Aorta (tissue), 5 donors: ENCODE measurements at regions not wholly inside any gene's neighbourhood (a gene's known extent, or its start where the extent isn't known, plus 50 kb on each side); places are given as distances from the start of the nearest gene placed in this dataset.

Experiments used
- ATAC-seq: fragments of 200-7000 bp; cut with Tn5 transposase; one replicate; pipeline ENCODE4 v1.9.1; 2022; ENCODE audit warnings: moderate library complexity; ENCODE audit not compliant: low FRiP score
- DNase-seq, 2 donors: peaks; one replicate each; pipeline ENCODE4 v3.0.0-alpha.2; 2020
- H3K27ac ChIP-seq, 2 donors: one replicate each; pipeline ENCODE4 v1.5.1; 2013; ENCODE audit warnings: low read length in 2 of 2, mild to moderate bottlenecking in 2 of 2, moderate library complexity in 2 of 2, control low read depth in 1 of 2, inconsistent platforms in 1 of 2, low read depth in 1 of 2
- H3K27me3 ChIP-seq, 2 donors: one replicate each; pipeline ENCODE4 v1.6.1; 2013; ENCODE audit warnings: control low read depth in 1 of 2, low read length in 1 of 2, mild to moderate bottlenecking in 1 of 2, moderate library complexity in 1 of 2; ENCODE audit not compliant: insufficient read depth in 2 of 2, control insufficient read depth in 1 of 2
- H3K36me3 ChIP-seq, 2 donors: one replicate each; pipeline ENCODE4 v1.6.1; 2013; ENCODE audit warnings: control low read depth in 1 of 2, low read length in 1 of 2, mild to moderate bottlenecking in 1 of 2; ENCODE audit not compliant: insufficient read depth in 2 of 2, control insufficient read depth in 1 of 2
- H3K4me1 ChIP-seq, 2 donors: one replicate each; pipeline ENCODE4 v1.6.1; 2013; ENCODE audit warnings: low read length in 2 of 2, control low read depth in 1 of 2, mild to moderate bottlenecking in 1 of 2, moderate library complexity in 1 of 2; ENCODE audit not compliant: insufficient read depth in 2 of 2, control insufficient read depth in 1 of 2
- H3K4me3 ChIP-seq, 2 donors: one replicate each; pipeline ENCODE4 v1.5.1; 2013; ENCODE audit warnings: low read length in 2 of 2, control low read depth in 1 of 2, mild to moderate bottlenecking in 1 of 2
- H3K9me3 ChIP-seq: one replicate; pipeline ENCODE4 v1.6.1; 2013; ENCODE audit warnings: mild to moderate bottlenecking, low read length; ENCODE audit not compliant: control insufficient read depth
- WGBS, 2 donors: extraction: QIAGEN DNeasy Blood & Tissue Kit; methylation state at CpG; one replicate each; pipeline ENCODE4 v1.1.7; 2013; 5-methylcytosine and 5-hydroxymethylcytosine counted together
- intact Hi-C, 2 donors: fragments of 100-400 bp; cut with DNase I; formaldehyde crosslinking; loops; one replicate each; pipeline versions ENCODE4 v1.14.2 to v1.15.0; 2022
- donor health status: healthy with polysubstance abuse.
- donor health status: Bipolar disorder and iron deficiency.
- donor health status: DM: no; HTN: no; CAD: no.
- donor health status: DM: no; HTN: no; CAD: no.
- donor health status: DM: yes; HTN: yes; CAD: no.

DNA sequence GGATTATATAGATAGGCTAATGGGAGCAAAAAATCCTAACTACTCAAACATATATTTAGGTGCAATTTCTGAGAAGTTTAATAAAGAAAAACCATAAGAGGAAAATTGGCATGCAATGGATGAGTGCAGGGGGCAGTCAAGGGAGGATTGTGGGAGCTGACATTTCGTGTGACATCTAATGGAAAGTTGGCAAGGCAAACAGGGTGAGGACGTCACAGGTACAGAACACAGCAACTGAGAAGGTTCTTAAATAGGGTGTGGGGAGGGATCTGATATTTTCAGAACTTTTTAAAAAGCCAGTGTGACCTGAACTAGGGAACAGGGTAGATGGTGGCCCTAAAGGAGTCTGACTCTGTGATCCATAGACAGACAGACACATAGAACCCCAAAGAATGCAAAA lies 194.9 kb upstream of the GLI3 start:
- intact Hi-C loops, result no loop called here
- 84 to 87% methylated on average over 2 of the region's 2 CpGs for WGBS, 2 donors
- DNase-seq, result no peak
- Histone ChIP-seq H3K9me3 (no peaks in the 10 kb centered on the region), H3K27me3 (no peaks in the 10 kb centered on the region), H3K4me3 (no peak overlapping the region), H3K36me3 (no peaks in the 10 kb centered on the region), H3K4me1 (no peaks in the 10 kb centered on the region), H3K27ac (no peak overlapping the region)
- ATAC-seq, result no peak

DNA sequence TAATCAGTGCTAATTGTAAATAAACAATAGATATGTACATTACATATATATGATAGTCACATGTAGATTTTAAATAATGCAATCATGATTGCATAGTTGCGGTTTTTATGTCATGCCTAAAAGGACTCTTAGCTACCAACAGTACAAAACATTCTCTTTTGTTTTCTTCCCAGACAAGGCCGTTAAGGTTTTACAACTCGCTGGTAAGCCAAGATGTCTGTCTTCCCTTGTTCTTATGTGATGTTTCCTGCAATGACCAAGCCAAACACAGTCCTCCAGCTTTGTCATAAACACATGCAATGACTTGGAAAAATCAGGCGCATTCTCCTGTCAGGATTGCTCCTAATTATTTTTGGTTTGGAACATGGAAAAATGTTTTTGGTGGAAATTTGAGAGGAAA lies 192.3 kb upstream of the GLI3 start:
- Histone ChIP-seq H3K4me3 (no peak overlapping the region), H3K9me3 (no peaks in the 10 kb centered on the region), H3K36me3 (no peaks in the 10 kb centered on the region), H3K27ac (no peak overlapping the region), H3K27me3 (no peaks in the 10 kb centered on the region), H3K4me1 (no peaks in the 10 kb centered on the region)
- DNase-seq (no peak), ATAC-seq (no peak)
- intact Hi-C loops, result no loop called here
- WGBS, 2 donors, result 75 to 81% methylated on average over 4 of the region's 4 CpGs

DNA sequence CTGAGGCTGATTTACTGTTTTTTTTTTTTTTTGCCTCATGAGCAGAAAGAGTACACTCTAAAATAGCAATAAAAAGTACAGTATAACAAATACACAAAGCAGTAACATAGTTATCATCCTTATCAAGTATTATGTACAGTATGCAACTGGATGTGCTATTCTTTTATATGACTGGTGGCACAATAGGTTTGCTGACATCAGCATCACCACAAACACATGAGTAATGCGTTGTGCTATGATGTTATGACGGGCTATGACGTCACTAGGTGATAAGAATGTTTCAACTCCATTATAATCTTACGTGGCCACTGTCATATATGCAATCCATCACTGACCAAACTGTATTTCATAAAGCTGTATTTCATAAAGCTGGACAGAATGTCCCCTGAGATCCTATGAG lies 189.2 kb upstream of the GLI3 start:
- no peak overlapping the region for H3K27ac ChIP-seq
- intact Hi-C loops, result no loop called here
- H3K4me1 ChIP-seq, result no peaks in the 10 kb centered on the region
- H3K36me3 ChIP-seq, result no peaks in the 10 kb centered on the region
- WGBS, 2 donors, result 4 to 20% methylated on average over 4 of the region's 4 CpGs
- H3K9me3 ChIP-seq, result no peaks in the 10 kb centered on the region
- no peaks in the 10 kb centered on the region for H3K27me3 ChIP-seq
- DNase-seq (no peak), ATAC-seq (no peak)
- no peak overlapping the region for H3K4me3 ChIP-seq

DNA sequence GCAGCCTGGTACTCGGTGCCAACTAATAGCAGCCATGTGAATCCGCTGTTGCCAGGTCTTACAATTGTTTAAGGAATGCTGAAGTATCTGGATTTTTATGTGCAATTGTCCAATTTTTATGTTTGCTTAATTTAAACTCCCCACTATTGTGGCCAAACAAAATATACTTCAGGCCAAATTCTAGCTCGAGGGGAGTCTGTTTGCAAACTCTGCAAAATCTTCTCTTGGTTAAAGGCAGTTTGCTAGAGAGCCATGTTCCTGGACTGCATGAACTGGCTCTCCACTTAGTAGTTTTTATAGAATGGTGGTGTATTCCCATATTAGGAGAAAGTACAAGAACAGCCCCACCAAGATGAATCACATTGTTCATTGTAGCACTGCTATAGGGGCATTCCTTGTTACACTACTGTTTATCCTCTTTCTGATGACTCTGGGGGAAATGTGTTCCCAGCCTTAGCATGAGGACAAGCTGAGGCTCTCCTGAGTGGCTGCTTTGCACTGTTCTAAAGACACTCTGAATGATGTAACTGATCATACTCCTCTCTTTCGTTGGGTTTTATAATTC lies 178.0 kb upstream of the GLI3 start:
- H3K4me3 ChIP-seq, result no peak overlapping the region
- no peaks in the 10 kb centered on the region for H3K9me3 ChIP-seq
- no peaks in the 10 kb centered on the region for H3K4me1 ChIP-seq
- WGBS, 2 donors, result 16 to 24% methylated on average over 4 of the region's 4 CpGs
- ATAC-seq (no peak), DNase-seq (no peak)
- no peaks in the 10 kb centered on the region for H3K36me3 ChIP-seq
- H3K27ac ChIP-seq, result no peak overlapping the region
- no peaks in the 10 kb centered on the region for H3K27me3 ChIP-seq
- intact Hi-C loops, result no loop called here

DNA sequence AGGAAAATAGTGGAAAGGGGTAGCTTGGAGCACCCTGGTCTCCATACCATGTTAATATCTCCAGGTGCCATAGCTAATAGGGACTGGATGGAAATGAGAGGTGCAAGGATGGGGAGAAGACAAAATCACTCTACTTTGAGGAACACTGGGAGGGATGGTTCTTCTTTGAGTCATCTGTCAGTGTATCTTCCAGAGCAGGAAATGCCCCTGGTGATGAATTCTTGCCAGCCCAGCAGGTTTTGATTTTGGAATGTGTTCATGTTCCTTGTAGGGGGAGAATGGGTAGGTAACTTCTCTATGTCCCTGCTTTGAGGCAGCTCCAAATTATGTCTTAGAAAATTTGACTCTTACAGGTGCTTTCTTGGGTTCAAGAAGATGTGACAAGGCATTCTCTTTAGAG lies 177.0 kb upstream of the GLI3 start:
- H3K36me3 ChIP-seq, result no peaks in the 10 kb centered on the region
- no peak overlapping the region for H3K27ac ChIP-seq
- intact Hi-C loops, result no loop called here
- H3K4me1 ChIP-seq, result no peaks in the 10 kb centered on the region
- no peak for ATAC-seq
- no peaks in the 10 kb centered on the region for H3K27me3 ChIP-seq
- DNase-seq, result no peak
- no peaks in the 10 kb centered on the region for H3K9me3 ChIP-seq
- H3K4me3 ChIP-seq, result no peak overlapping the region

DNA sequence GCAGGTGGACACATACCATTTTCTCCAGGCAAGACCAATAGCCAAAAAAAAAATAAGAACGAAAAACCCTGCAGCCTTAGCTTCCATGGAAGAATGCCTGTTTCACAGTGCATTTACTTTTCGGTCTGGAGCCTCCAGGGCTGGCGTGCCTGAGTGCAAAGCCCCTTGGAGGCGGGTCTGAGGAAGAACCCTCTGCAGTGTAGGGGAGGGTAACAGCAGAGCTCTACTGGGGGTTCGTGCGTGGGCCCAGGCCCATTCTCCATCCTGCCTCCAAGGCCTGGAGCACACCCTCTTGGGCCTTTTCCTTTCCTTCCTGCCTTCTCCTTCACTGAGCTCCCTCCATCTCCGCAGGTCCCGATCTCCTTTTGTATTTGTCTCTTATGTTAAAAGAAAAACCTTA lies 172.3 kb upstream of the GLI3 start:
- DNase-seq (no peak), ATAC-seq (no peak)
- H3K27me3 ChIP-seq, result no peaks in the 10 kb centered on the region
- whole genome bisulfite sequencing, 2 donors, result 94 to 95% methylated on average over 8 of the region's 8 CpGs
- H3K36me3 ChIP-seq, result no peaks in the 10 kb centered on the region
- H3K4me1 ChIP-seq, result no peaks in the 10 kb centered on the region
- H3K4me3 ChIP-seq, result no peak overlapping the region
- H3K9me3 ChIP-seq, result no peaks in the 10 kb centered on the region
- intact Hi-C loops, result no loop called here
- no peak overlapping the region for H3K27ac ChIP-seq

DNA sequence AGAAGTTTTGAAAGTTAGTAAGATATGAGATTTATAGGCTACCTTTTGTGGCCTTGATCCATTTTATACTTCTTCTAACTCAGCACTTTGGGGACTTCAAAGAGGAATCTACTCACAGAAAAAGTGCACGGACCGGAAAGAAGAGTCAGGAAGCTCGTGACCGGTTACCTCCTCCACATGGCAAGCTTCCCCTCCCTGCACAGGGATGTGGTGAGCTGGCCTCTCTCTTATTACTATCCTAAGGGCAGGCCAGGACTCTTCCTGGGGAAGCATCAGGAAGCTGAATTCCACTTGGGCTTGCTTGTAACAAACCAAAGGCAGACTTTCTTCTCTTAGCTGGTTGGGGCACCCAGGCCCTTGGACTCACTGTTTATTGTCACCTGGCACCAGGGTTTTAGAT lies 170.8 kb upstream of the GLI3 start:
- Histone ChIP-seq H3K4me1 (no peaks in the 10 kb centered on the region), H3K36me3 (no peaks in the 10 kb centered on the region), H3K9me3 (no peaks in the 10 kb centered on the region), H3K27ac (no peak overlapping the region), H3K4me3 (no peak overlapping the region), H3K27me3 (no peaks in the 10 kb centered on the region)
- DNase-seq (no peak), ATAC-seq (no peak)
- WGBS, 2 donors, result 94% methylated on average over 4 of the region's 4 CpGs
- intact Hi-C loops, result no loop called here

DNA sequence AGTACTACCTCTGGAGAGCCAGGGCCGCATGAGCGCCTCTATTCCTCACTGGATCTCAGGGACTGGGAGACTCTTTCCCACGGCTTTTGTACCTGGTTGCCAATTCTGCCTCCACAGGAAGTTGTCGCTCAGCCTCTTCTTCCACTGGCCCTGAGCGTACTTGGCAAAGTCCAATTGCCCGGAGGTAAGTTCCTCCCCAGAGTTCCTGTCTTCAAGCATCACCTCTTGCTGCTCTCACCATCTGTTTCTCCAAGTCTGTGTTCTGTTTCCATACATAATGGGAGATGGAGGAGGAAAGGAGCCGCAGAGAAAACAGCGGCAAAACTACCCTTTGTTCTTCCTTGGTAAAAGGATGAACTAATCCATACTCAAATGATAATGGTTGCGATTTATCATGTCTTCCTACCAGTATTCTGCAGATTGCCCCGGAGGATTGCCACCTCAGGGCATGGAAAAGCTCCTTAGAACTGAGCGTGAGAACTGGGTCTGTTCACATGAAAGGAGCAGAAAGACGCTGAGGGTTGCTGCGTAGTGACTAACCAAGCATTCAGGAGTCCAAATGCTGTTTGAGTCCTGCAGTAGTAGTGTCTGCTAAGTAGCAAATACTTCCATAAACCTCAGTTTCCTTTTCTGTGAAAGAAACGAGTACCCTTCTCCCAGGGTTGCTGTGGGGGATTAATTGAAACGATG lies 170.2 kb upstream of the GLI3 start:
- WGBS, 2 donors, result 94 to 96% methylated on average over 15 of the region's 15 CpGs
- H3K4me3 ChIP-seq, result no peak overlapping the region
- ATAC-seq (no peak), DNase-seq (no peak)
- intact Hi-C loops, result no loop called here
- no peaks in the 10 kb centered on the region for H3K27me3 ChIP-seq
- H3K27ac ChIP-seq, result no peak overlapping the region
- no peaks in the 10 kb centered on the region for H3K36me3 ChIP-seq
- no peaks in the 10 kb centered on the region for H3K4me1 ChIP-seq
- no peaks in the 10 kb centered on the region for H3K9me3 ChIP-seq

DNA sequence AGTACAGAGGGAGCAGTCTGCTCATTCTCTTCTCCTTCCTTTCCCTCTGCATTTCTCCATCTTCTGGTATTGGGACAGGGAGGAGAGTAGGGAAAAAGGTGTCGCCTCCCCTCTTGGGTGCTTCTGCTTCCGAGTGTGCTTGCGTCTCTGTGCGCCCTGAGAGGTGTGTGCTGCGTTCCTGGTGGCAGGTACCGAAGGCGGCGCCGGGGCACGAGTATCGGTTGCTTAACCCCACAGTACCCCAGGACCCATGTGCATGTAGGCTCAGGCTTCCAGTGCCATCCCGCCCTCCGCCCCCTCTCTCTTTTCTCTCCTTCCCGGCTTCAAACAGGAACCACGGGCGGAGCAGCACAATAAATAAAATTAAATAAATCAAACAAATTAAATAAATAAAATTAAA lies 169.3 kb upstream of the GLI3 start:
- no peaks in the 10 kb centered on the region for H3K4me1 ChIP-seq
- no peak for ATAC-seq
- H3K36me3 ChIP-seq, result no peaks in the 10 kb centered on the region
- intact Hi-C loops, result no loop called here
- H3K9me3 ChIP-seq, result no peaks in the 10 kb centered on the region
- H3K4me3 ChIP-seq, result no peak overlapping the region
- WGBS, 2 donors, result 97 to 98% methylated on average over 16 of the region's 16 CpGs
- no peak overlapping the region for H3K27ac ChIP-seq
- H3K27me3 ChIP-seq, result no peaks in the 10 kb centered on the region
- no peak for DNase-seq
